NCI-H446 treated with DMSO at 0.1 percent for 48 hours (cell line): ENCODE measurements at regions not wholly inside any gene's neighbourhood (a gene's known extent, or its start where the extent isn't known, plus 50 kb on each side); places are given as distances from the start of the nearest gene placed in this dataset.
"Not testable (repeated sequence)": the region's sequence is repeated elsewhere in the genome, so short reads cannot be mapped to it uniquely, and the experiment has no call there.

Experiments
- DNase-seq: peaks from one replicate; lab custom pipeline; 2025; lab: John Stamatoyannopoulos, UW

DNA sequence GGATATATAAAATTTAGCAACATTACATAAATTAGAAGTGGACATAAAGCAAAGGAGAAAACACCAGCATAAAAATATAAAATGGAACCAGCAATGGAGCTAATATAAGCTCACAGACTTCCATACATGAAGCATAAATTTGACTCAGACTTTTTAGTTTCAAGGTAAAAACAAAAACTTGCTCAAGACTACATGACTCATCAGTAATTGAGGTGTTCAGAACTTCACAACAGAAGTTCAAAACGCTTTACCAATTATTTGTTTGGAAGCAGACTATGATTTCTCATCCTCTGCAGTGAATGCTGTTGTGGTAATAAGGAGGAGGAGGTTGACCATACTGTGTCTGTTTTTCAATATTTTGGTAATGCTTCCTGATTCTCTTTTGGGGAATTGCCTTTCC is 192.0 kb upstream of the MEIS1 start:
- not testable (repeated sequence) for DNase-seq

DNA sequence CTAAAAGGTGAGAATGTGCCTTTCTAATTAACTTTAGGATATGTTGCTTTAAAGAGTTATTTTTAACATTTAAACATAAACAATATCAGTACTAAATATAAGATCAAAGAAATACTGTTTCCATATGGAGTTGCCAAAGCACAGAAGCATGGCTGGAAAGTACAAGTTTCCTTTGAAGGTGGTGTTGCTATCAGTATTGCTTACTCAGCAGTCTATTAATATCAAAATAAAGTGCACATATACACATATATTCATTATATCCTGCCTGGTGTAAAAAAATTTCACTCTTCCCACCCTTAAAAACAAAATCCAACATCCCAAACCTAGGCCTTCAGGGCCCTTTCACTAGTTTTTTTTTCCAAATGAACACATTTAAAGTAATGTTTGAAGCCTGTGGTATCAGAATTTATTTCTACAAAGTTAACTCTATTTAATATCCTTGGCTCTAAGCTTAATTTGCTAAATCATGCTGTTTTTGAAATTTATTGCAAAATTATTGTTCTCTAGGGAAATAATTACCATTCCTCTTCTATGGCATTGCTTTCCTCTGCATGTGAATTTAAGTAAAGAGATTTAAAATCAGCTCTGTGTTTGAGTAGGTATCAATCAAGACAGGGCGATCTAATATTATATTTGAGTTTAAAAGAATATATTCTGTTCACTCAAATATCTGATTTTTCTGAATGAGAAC is 192.7 kb upstream of the MEIS1 start:
- DNase-seq = no peak

DNA sequence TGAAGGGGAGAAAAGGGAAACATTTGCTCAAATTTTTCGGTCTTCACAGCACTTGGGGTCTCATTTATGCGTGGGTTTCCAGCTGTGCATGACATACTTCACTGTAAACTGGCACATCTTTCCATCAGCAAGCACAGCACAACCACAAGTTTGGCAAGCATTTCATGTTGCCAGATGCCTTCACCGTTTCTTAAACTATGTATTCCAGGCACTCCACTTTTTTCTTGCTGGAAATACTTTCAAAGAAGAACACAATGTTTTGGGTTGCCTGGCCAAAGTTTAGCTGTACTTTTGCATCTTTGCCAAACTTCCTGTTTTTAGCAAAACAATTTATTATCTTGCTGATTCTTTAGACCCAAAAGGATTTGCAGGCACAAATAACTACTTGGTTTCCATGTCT is 194.6 kb upstream of the MEIS1 start:
- no peak for DNase-seq

GRCh38 chr2:66239655-66240054 is 195.3 kb upstream of the MEIS1 start:
- DNase-seq = no peak

DNA sequence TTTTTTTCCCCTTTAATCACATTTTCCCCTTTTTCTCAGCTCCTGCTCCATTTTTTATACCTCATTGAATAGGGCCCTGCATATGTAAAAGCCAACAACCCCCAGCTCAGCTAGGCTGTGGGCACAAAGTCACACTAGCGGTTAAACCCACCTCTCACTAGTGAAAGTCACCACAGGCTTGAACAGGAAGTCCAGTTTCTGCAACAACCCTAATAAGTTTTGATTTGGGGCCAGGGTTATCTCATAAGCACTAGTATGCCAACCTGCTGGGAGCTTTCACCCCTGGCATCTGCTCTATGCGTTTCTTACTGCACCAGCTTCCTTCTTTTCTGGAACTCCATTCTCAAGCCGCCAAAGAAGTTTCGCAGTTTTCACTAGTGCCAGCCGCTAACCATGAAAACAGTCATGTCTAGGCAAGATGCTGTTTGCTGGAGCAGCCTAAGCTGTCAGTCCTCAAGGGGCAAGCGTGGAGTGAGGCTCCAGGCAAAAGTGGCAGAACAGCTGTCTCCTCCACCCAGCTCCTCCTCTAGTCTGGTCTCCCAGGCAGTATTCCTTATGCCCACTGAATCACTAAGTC is 197.0 kb upstream of the MEIS1 start:
- DNase-seq = no peak

DNA sequence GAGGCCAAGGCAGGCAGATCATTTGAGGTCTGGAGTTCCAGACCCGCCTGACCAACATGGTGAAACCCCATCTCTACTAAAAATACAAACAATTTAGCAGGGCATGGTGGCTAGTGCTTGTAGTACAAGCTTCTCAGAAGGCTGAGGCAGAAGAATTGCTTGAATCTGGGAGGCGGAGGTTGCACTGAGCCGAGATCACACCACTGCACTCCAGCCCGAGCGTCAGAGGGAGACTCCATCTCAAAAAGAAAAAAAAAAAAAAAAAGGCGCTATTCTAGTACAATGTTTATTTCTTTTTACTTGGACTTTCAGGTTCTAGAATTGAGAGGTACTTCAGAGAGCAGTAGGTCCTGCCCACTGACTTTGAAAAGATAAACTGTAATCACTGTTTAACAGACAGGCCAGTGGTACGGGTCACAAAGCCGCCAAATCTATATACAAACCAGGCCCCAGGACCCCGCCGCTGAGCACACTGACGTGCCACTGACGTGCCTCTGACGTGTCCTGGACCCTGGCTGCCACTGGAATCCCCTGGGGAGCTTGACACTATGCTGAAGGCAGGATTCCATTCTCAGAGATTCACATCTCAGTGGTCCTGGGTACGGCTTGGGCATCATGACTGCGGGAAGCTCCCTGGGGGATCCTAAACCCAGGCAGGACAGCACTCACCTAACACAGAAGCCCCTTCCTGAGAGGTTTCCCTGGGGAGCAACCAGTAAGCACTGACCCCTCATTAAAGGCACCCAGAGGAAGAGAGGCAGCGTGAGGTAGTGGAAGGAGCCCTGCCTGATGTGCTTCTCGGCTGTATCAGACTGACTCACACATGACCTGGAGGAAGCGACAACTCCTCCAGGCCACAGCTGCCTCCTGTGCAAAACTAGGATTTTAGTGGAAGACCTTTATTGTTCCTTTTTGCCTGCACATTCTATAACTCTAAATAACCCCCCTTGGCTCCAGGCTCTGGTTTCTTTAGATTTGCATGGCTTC is 197.8 kb upstream of the MEIS1 start:
- DNase-seq = no peak

DNA sequence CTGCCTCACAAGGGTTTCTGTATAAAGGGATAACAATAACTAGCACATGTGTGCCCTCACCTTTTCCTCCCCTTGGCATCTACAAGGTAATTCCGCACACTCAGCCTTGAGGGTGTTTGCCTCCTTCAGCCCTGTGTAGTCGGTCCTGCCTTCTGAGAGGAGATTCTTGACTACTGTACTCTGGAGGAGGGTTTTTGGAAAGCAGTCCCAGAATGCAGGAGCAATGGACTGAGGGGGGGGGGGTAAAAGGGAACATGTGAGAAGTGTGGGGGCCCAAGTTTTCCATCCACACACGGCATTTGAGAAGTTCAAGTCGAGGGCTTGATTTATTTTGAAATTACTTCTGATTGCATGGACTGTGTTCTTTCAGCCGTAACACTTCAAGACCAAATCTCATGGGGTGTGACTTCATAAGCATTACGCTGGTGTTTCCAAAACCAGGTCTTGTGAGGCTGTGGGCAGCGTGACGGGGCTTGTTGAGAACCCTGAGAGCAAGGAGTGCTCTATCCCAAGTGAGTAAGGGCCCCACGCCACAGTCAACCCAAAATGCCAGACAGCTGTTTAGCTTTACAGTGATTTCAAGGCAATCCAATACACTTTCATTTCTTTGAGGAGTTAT is 198.7 kb upstream of the MEIS1 start:
- DNase-seq = no peak

GRCh38 chr2:66235428-66235827 is 199.5 kb upstream of the MEIS1 start:
- DNase-seq = no peak

- DNase-seq = no peak
Observed at GRCh38 chr2:66233981-66234380, 200.9 kb upstream of the MEIS1 start.

DNA sequence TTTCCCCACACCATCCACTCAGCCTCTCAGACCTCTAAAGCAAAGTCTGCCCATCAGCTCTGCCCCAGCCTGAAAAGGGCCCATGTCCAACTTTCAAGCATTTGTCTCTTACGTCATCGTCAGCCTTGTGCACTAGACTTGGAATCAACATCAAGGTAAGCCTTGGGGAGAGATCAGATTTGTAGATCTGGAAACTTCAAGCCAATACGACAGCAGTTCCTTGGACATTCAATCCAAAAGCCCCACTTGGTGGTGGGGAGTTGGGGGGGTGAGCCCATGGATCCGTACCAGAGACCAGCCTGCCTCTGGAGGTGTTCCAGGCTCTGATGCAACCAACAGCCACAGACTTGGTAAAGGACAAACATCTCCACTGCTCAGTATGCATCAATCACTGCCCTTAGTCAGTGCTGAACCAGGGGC is 206.8 kb upstream of the MEIS1 start:
- DNase-seq = no peak

GRCh38 chr2:66217039-66217585 is 217.8 kb upstream of the MEIS1 start:
- DNase-seq = no peak

- DNase-seq = no peak
Observed at GRCh38 chr2:66212749-66213148, 222.2 kb upstream of the MEIS1 start.

- DNase-seq = no peak
Observed at GRCh38 chr2:66202586-66202985, 232.3 kb upstream of the MEIS1 start.

- DNase-seq = no peak
Observed at GRCh38 chr2:66201242-66201641, 233.7 kb upstream of the MEIS1 start.

GRCh38 chr2:66198873-66199272 is 236.1 kb upstream of the MEIS1 start:
- DNase-seq = no peak

- DNase-seq = no peak
Observed at GRCh38 chr2:66192888-66193287, 242.0 kb upstream of the MEIS1 start.

GRCh38 chr2:66191311-66191710 is 243.6 kb upstream of the MEIS1 start:
- no peak for DNase-seq

GRCh38 chr2:66189553-66189952 is 245.4 kb upstream of the MEIS1 start:
- no peak for DNase-seq

- no peak for DNase-seq
Observed at GRCh38 chr2:66186537-66186936, 248.4 kb upstream of the MEIS1 start.

DNA sequence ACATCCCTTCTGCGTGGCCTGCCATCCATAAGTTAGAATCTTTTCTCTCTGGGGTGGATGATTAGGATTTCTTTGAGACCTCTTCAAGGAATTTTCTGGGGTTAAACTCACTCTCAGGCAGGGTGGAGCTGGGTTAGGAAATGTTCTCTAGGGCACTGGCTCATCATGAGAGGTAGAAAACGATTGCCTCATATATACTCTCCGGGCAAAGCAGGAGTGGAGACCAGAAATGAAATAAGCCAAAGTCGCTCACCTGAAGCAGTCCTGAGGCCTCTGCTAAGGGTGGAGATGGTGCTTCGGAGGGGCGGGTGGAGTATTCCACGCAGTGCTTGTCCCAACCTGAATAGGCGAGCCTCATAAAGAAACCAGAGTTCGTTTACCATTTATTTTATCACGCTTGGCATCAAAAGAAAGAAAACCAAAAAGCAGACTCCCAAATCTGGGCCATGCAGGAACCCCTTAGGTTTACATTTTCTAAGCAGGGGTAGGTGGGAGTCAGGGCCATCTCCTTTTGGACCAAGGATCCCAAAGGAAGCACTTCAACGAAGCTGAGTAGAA is 249.3 kb upstream of the MEIS1 start:
- DNase-seq = no peak

GRCh38 chr2:66177128-66177796 is 257.7 kb upstream of the MEIS1 start:
- DNase-seq = not testable (repeated sequence)
